ENCODE measurements at regions not wholly inside any gene's neighbourhood (a gene's known extent, or its start where the extent isn't known, plus 50 kb on each side); places are given as distances from the start of the nearest gene placed in this dataset.

DNA sequence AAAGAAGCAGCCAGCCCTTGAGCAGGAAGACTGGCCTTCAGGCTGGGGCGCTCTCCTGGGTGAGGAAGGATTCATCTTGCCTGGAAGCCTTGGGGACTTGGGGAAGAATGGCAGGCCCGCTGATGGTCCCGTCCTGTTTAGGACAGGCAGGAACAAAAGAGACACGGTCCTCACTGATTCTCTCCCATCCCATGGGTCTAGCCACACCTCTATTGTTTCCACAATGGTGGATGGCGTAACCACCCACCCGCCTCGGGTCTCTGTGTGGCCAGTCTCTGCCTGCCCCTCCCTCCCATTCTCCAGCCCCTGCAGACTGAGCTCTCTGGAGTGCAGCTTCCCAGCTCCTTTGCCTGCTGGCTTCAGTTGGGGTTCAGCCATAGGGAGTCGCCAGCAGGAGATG is 284.3 kb downstream of the UACA start:
- no peak for DNase-seq (ENCODE audit: low spot score)
- TF ChIP-seq, protein P1, sequence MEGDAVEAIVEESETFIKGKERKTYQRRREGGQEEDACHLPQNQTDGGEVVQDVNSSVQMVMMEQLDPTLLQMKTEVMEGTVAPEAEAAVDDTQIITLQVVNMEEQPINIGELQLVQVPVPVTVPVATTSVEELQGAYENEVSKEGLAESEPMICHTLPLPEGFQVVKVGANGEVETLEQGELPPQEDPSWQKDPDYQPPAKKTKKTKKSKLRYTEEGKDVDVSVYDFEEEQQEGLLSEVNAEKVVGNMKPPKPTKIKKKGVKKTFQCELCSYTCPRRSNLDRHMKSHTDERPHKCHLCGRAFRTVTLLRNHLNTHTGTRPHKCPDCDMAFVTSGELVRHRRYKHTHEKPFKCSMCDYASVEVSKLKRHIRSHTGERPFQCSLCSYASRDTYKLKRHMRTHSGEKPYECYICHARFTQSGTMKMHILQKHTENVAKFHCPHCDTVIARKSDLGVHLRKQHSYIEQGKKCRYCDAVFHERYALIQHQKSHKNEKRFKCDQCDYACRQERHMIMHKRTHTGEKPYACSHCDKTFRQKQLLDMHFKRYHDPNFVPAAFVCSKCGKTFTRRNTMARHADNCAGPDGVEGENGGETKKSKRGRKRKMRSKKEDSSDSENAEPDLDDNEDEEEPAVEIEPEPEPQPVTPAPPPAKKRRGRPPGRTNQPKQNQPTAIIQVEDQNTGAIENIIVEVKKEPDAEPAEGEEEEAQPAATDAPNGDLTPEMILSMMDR (IDR thresholded peaks at IDR 0.05; ENCODE audit: extremely low read depth, insufficient read depth, missing control alignments): no peak
- in situ Hi-C loops (cut with MboI; ENCODE audit: low pct_unique_long_range_greater_than_20kb, low sequenced_read_pairs, unreplicated experiment): no loop called here

DNA sequence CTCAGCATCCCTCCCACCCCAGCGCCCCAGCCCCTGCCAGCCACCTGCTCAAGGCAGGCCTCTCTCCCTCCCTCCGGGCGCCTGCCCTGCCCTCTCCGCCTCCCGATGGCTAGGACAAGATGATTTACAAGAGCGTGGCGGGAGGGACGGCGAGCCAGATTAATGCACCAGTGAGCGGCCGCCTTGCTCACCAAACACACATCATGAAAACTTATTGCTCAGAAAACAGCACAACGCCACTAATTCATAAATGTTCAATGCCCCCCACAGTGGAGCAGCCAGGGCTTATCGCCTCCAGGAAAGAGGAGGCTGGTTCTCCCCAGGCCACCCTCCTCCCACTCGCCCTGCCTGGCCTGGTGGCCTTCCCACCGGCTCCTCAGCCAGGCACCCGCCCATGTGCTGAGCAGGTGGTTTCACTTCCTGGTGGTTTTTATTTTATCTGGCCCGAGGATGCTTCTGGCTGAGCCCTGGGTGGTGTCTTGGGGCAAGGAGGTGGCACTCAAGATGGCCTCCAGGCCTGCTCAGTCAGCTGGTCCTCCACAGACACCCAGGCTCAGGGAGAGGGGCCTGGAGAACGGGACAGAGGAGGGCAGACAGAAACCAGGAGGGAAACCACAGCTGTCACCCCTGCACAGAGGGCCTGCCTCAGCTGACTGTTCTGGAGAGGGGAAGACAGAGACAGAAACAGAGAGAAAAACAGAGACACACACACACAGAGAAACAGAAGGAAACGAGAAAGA is 284.9 kb downstream of the UACA start:
- TF ChIP-seq, protein P1 (IDR thresholded peaks at IDR 0.05; ENCODE audit: extremely low read depth, insufficient read depth, missing control alignments): no peak
- peak; percentile 66 for DNase-seq (ENCODE audit: low spot score)
- in situ Hi-C loops (cut with MboI; ENCODE audit: low pct_unique_long_range_greater_than_20kb, low sequenced_read_pairs, unreplicated experiment): no loop called here

- DNase-seq (ENCODE audit: low spot score): no peak
- TF ChIP-seq, protein P1 (IDR thresholded peaks at IDR 0.05; ENCODE audit: extremely low read depth, insufficient read depth, missing control alignments): no peak
- in situ Hi-C loops (cut with MboI; ENCODE audit: low pct_unique_long_range_greater_than_20kb, low sequenced_read_pairs, unreplicated experiment): no loop called here
Measured at GRCh38 chr15:70477750-70478250, 285.6 kb downstream of the UACA start.

- DNase-seq (ENCODE audit: low spot score): no peak
- in situ Hi-C loops (cut with MboI; ENCODE audit: low pct_unique_long_range_greater_than_20kb, low sequenced_read_pairs, unreplicated experiment): no loop called here
- TF ChIP-seq, protein P1 (IDR thresholded peaks at IDR 0.05; ENCODE audit: extremely low read depth, insufficient read depth, missing control alignments): no peak
Measured at GRCh38 chr15:70476441-70476840, 286.9 kb downstream of the UACA start.

DNA sequence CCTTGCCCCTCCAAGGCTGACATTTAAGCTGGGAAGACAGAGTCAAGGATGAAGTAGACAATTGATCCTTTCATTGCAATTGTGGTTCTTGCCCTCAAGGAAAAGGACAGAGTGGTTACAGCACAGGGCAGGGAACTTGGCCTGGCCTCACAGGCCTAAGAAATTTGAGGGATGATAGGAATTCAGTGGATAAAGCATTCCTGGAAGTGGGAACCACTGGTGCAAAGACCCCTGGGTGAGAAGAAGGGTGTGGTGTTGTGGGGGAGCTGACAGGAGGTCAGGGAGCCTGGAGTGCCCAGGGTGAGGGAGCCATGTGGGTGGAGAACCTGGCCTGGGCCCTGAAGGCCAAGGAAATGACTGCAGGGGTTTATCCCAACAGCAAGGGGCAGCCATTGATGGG is 287.4 kb downstream of the UACA start:
- TF ChIP-seq, protein P1 (IDR thresholded peaks at IDR 0.05; ENCODE audit: extremely low read depth, insufficient read depth, missing control alignments): no peak
- no peak for DNase-seq (ENCODE audit: low spot score)
- in situ Hi-C loops (cut with MboI; ENCODE audit: low pct_unique_long_range_greater_than_20kb, low sequenced_read_pairs, unreplicated experiment): no loop called here

DNA sequence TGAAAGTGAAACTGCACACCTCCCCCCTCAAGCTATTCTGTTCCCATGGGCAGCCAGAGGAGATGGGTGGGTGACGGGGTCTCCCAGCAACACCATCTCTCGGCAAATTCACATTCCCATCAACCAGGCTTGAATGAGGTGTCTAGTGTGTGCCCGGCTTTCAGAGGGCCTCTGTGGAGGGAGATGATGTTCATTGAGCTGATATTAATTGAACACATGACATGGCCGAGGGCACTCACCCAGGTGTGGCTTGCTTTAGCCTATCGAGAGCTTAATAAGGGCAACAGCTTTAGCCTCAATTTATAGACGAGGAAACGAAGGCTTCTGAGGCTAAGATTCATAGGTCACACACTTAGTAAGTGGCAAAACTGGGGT is 288.0 kb downstream of the UACA start:
- in situ Hi-C loops (cut with MboI; ENCODE audit: low pct_unique_long_range_greater_than_20kb, low sequenced_read_pairs, unreplicated experiment): no loop called here
- no peak for DNase-seq (ENCODE audit: low spot score)

More for the DNA sequence above, 288.0 kb downstream of the UACA start:
- TF ChIP-seq, protein P1 (IDR thresholded peaks at IDR 0.05; ENCODE audit: extremely low read depth, insufficient read depth, missing control alignments): no peak

Data from GM13977 (cell line).